GM23338 (cell line): ENCODE measurements at regions not wholly inside any gene's neighbourhood (a gene's known extent, or its start where the extent isn't known, plus 50 kb on each side); places are given as distances from the start of the nearest gene placed in this dataset.

Experiments used
- ATAC-seq: fragments of 200-7000 bp; cut with Tn5 transposase; 3 replicates; pipeline ENCODE4 v1.9.1; 2020
- DNase-seq: peaks from one replicate; pipeline ENCODE4 v3.0.0-alpha.2; 2015; ENCODE audit warnings: low spot score
- H2AFZ ChIP-seq: fragments of 200-600 bp; sonication (generic); 2 replicates; pipeline ENCODE4 v1.8.0; 2016; ENCODE audit warnings: antibody characterized with exemption, mild to moderate bottlenecking, moderate library complexity
- H3F3A ChIP-seq: fragments of 200-600 bp; sonication (generic); replicated peaks from 2 replicates; pipeline ENCODE4 v1.8.0; 2017; ENCODE audit warnings: antibody characterized with exemption, mixed run types, low read depth
- H3K27ac ChIP-seq: fragments of 200-600 bp; sonication (generic); 2 replicates; pipeline ENCODE4 v1.6.1; 2016; ENCODE audit warnings: low read depth
- H3K27me3 ChIP-seq: fragments of 200-600 bp; sonication (generic); 2 replicates; pipeline ENCODE4 v1.8.0; 2016; ENCODE audit warnings: mild to moderate bottlenecking, mixed run types, moderate library complexity; ENCODE audit not compliant: insufficient read depth
- H3K36me3 ChIP-seq: fragments of 200-600 bp; sonication (generic); 2 replicates; pipeline ENCODE4 v1.8.0; 2016; ENCODE audit warnings: mild to moderate bottlenecking; ENCODE audit not compliant: insufficient read depth
- H3K4me1 ChIP-seq: fragments of 200-600 bp; sonication (generic); 2 replicates; pipeline ENCODE4 v1.8.0; 2016; ENCODE audit warnings: mild to moderate bottlenecking, moderate library complexity; ENCODE audit not compliant: insufficient read depth
- H3K4me2 ChIP-seq: fragments of 200-600 bp; sonication (generic); 2 replicates; pipeline ENCODE4 v1.7.1; 2017; ENCODE audit warnings: mixed run types
- H3K4me3 ChIP-seq: fragments of 200-600 bp; sonication (generic); 2 replicates; pipeline ENCODE4 v1.6.1; 2016; ENCODE audit warnings: mixed run types
- H3K79me2 ChIP-seq: fragments of 200-600 bp; sonication (generic); replicated peaks from 2 replicates; pipeline ENCODE4 v1.8.0; 2017; ENCODE audit warnings: mild to moderate bottlenecking; ENCODE audit not compliant: insufficient read depth
- H3K9me2 ChIP-seq: fragments of 200-600 bp; sonication (generic); 2 replicates; pipeline ENCODE4 v1.8.0; 2017; ENCODE audit not compliant: insufficient read depth
- H4K20me1 ChIP-seq: fragments of 200-600 bp; sonication (generic); replicated peaks from 2 replicates; pipeline ENCODE4 v1.8.0; 2017; ENCODE audit warnings: mild to moderate bottlenecking; ENCODE audit not compliant: insufficient read depth
- H3K27ac Mint-ChIP-seq: 2 replicates; pipeline ENCODE4 v1.8.0; 2020; ENCODE audit warnings: inconsistent platforms, mild to moderate bottlenecking, moderate library complexity, mixed read lengths
- H3K27me3 Mint-ChIP-seq: 3 replicates; pipeline ENCODE4 v1.8.0; 2022; ENCODE audit warnings: low read depth, mild to moderate bottlenecking, moderate library complexity, mixed read lengths, inconsistent platforms; ENCODE audit not compliant: insufficient read depth, poor library complexity
- H3K36me3 Mint-ChIP-seq: 3 replicates; pipeline ENCODE4 v1.8.0; 2021; ENCODE audit warnings: low read depth, mild to moderate bottlenecking, inconsistent platforms, moderate library complexity, mixed read lengths
- H3K4me1 Mint-ChIP-seq: 3 replicates; pipeline ENCODE4 v1.8.0; 2020; ENCODE audit warnings: mild to moderate bottlenecking, inconsistent platforms, mixed read lengths
- H3K4me3 Mint-ChIP-seq: 3 replicates; pipeline ENCODE4 v1.8.0; 2021; ENCODE audit warnings: moderate library complexity, mild to moderate bottlenecking, inconsistent platforms, mixed read lengths
- H3K9me3 Mint-ChIP-seq: 3 replicates; pipeline ENCODE4 v1.8.0; 2020; ENCODE audit warnings: moderate library complexity, mild to moderate bottlenecking, inconsistent platforms, mixed read lengths
- CREB1 ChIP-seq: fragments of 250-450 bp; sonication (Bioruptor Pico); IDR thresholded peaks from 2 replicates; pipeline ENCODE4 v1.5.0; 2020; ENCODE audit warnings: low read depth, mild to moderate bottlenecking, moderate library complexity
- ETS1 ChIP-seq: IDR thresholded peaks from 2 replicates; pipeline ENCODE4 v1.6.1; 2016; ENCODE audit warnings: antibody characterized with exemption
- EZH2phosphoT487 ChIP-seq: fragments of 200-600 bp; sonication (generic); IDR thresholded peaks from one replicate; pipeline ENCODE4 v1.8.1; 2018; ENCODE audit warnings: antibody characterized with exemption; ENCODE audit not compliant: unreplicated experiment
- ZNF114 ChIP-seq: fragments of 250-450 bp; sonication (Bioruptor Pico); IDR thresholded peaks from 2 replicates; pipeline ENCODE4 v1.5.0; 2020; ENCODE audit warnings: mild to moderate bottlenecking, moderate library complexity
- ZNF331 ChIP-seq: fragments of 250-450 bp; sonication (Bioruptor Pico); IDR thresholded peaks from 2 replicates; pipeline ENCODE4 v1.5.0; 2020; ENCODE audit warnings: low read depth, mild to moderate bottlenecking, moderate library complexity
- ZNF462 ChIP-seq: fragments of 250-450 bp; sonication (Bioruptor Pico); IDR thresholded peaks from 2 replicates; pipeline ENCODE4 v1.5.0; 2020; ENCODE audit warnings: mild to moderate bottlenecking, moderate library complexity
- TF ChIP-seq, protein P1 (sequence below), 2 experiments: fragments of 200-600 bp in 1 of 2; sonication (generic) in 1 of 2; conservative IDR thresholded peaks; 2 replicates each; pipeline versions ENCODE4 v1.5.1 to v1.6.1; 2016 to 2017; ENCODE audit warnings: antibody characterized with exemption in 2 of 2, low read depth in 2 of 2, mild to moderate bottlenecking in 2 of 2, moderate library complexity in 1 of 2
- TF ChIP-seq, protein P2 (sequence below): IDR thresholded peaks from one replicate; pipeline ENCODE4 v1.6.1; 2018; ENCODE audit warnings: antibody characterized with exemption; ENCODE audit not compliant: unreplicated experiment

- no peak for TF ChIP-seq ZNF462 (CRISPR knock-in tag)
Observed at GRCh38 chr15:31446546-31446945, 119.9 kb downstream of the KLF13 start (continued).

- no peaks in the 10 kb centered on the region for H3K79me2 ChIP-seq
- Mint-ChIP-seq H3K9me3 (no peaks in the 10 kb centered on the region), H3K4me3 (no peak overlapping the region), H3K4me1 (no peaks in the 10 kb centered on the region), H3K27me3 (peaks cover 2% of the 10 kb centered on the region), H3K27ac (no peak overlapping the region), H3K36me3 (no peaks in the 10 kb centered on the region)
- no peak overlapping the region for H3K4me3 ChIP-seq
- no peak for DNase-seq
- 0 out of 2 replicates have a peak, but pooled peaks cover 5% of the 10 kb centered on the region for H3K9me2 ChIP-seq
- H3K36me3 ChIP-seq = no peaks in the 10 kb centered on the region
- H3K4me2 ChIP-seq = no peak overlapping the region
- H3F3A ChIP-seq = no peaks in the 10 kb centered on the region
- no peak overlapping the region for H3K27ac ChIP-seq
- H3K4me1 ChIP-seq = no peaks in the 10 kb centered on the region
- no peaks in the 10 kb centered on the region for H4K20me1 ChIP-seq
- no peak overlapping the region for H2AFZ ChIP-seq
- no peak for TF ChIP-seq EZH2phosphoT487
- no peak for TF ChIP-seq CREB1 (CRISPR knock-in tag)
- TF ChIP-seq, protein P1, sequence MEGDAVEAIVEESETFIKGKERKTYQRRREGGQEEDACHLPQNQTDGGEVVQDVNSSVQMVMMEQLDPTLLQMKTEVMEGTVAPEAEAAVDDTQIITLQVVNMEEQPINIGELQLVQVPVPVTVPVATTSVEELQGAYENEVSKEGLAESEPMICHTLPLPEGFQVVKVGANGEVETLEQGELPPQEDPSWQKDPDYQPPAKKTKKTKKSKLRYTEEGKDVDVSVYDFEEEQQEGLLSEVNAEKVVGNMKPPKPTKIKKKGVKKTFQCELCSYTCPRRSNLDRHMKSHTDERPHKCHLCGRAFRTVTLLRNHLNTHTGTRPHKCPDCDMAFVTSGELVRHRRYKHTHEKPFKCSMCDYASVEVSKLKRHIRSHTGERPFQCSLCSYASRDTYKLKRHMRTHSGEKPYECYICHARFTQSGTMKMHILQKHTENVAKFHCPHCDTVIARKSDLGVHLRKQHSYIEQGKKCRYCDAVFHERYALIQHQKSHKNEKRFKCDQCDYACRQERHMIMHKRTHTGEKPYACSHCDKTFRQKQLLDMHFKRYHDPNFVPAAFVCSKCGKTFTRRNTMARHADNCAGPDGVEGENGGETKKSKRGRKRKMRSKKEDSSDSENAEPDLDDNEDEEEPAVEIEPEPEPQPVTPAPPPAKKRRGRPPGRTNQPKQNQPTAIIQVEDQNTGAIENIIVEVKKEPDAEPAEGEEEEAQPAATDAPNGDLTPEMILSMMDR (conservative IDR thresholded peaks at IDR 0.05; ENCODE audit: low read depth in 2 of 2) = no peak
- TF ChIP-seq ETS1 = no peak
- no peak for TF ChIP-seq ZNF114 (CRISPR knock-in tag)
- TF ChIP-seq, protein P2, sequence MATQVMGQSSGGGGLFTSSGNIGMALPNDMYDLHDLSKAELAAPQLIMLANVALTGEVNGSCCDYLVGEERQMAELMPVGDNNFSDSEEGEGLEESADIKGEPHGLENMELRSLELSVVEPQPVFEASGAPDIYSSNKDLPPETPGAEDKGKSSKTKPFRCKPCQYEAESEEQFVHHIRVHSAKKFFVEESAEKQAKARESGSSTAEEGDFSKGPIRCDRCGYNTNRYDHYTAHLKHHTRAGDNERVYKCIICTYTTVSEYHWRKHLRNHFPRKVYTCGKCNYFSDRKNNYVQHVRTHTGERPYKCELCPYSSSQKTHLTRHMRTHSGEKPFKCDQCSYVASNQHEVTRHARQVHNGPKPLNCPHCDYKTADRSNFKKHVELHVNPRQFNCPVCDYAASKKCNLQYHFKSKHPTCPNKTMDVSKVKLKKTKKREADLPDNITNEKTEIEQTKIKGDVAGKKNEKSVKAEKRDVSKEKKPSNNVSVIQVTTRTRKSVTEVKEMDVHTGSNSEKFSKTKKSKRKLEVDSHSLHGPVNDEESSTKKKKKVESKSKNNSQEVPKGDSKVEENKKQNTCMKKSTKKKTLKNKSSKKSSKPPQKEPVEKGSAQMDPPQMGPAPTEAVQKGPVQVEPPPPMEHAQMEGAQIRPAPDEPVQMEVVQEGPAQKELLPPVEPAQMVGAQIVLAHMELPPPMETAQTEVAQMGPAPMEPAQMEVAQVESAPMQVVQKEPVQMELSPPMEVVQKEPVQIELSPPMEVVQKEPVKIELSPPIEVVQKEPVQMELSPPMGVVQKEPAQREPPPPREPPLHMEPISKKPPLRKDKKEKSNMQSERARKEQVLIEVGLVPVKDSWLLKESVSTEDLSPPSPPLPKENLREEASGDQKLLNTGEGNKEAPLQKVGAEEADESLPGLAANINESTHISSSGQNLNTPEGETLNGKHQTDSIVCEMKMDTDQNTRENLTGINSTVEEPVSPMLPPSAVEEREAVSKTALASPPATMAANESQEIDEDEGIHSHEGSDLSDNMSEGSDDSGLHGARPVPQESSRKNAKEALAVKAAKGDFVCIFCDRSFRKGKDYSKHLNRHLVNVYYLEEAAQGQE = no peak
- no peak for TF ChIP-seq ZNF331 (CRISPR knock-in tag)
- no peak for ATAC-seq
- H3K27me3 ChIP-seq = no peaks in the 10 kb centered on the region
Observed at GRCh38 chr15:31447931-31448634, 121.4 kb downstream of the KLF13 start.
